ENCODE measurements at regions not wholly inside any gene's neighbourhood (a gene's known extent, or its start where the extent isn't known, plus 50 kb on each side); places are given as distances from the start of the nearest gene placed in this dataset.

DNA sequence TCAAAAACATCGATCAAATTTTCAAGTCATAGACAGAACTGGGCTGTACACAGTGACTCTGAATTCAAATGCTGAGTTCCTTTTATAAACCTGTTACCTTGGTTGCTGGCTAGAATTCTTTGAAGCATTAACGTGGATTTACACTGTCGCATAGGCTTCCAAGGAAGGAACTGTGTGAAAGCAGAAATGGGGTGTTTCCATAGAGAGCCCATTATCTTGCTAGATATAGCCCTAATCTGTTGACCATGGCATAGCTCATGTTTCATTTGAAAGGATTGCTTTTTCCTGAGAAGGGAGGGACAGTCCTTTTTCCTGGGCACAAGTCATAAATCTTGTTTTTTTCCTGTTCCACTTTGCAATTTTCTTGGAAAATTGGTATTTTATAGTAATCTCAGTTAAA is 73.8 kb upstream of the NEUROD1 start:
- peaks cover 12% of the 10 kb centered on the region for H3K4me1 ChIP-seq (ENCODE audit: insufficient read depth, low read length)

DNA sequence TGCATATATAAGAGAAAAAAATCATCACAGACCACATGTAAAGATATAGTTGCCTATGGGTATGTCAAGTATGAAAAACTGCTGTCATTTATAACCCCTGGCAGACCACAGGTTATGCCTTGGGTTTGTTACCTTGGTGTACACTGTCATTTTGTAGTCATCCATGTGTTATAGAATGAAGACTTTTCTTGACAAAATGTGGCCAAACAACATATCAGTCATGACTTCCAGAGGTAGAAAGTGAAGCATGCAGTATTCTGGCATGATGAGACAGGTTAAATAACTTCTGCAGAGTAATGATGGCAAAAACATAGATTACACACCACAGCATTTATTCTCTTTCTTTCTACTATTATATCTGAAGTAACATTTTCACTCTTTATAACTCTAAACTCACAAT is 74.9 kb upstream of the NEUROD1 start:
- no peak overlapping the region for H3K4me3 ChIP-seq (ENCODE audit: low read length)
- no peaks in the 10 kb centered on the region for H3K36me3 ChIP-seq (ENCODE audit: insufficient read depth, low read length)
- H3K27me3 ChIP-seq (ENCODE audit: insufficient read depth, low read length): no peaks in the 10 kb centered on the region
- peaks cover 12% of the 10 kb centered on the region for H3K4me1 ChIP-seq (ENCODE audit: insufficient read depth, low read length)
- no peaks in the 10 kb centered on the region for H3K9me3 ChIP-seq (ENCODE audit: low read length)
- no peak overlapping the region for H2AFZ ChIP-seq (ENCODE audit: low read depth, low read length)

More for the DNA sequence above, 73.8 kb upstream of the NEUROD1 start:
- Histone ChIP-seq H3K36me3 (ENCODE audit: insufficient read depth, low read length) (no peaks in the 10 kb centered on the region), H3K27me3 (ENCODE audit: insufficient read depth, low read length) (no peaks in the 10 kb centered on the region), H3K4me3 (ENCODE audit: low read length) (no peak overlapping the region), H2AFZ (ENCODE audit: low read depth, low read length) (no peak overlapping the region), H3K9me3 (ENCODE audit: low read length) (no peaks in the 10 kb centered on the region)

DNA sequence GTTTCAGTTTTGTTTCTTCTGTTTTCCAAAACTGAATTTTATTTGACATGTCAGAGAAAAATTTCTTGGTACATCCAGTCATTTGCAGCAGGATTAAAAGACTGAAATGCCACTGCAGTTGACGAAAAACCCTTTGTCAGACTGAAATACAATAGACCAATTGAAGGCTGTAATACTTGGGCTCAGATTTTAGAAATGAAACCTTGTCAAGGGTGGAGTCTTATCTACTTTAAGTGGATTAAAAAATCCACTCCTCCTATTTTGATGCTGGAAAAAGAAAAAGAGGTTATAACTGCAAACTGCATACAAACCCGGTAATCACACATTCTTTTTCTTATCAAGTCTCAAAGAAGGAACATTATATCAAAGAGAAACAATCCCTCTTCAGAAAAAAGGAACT is 80.2 kb upstream of the NEUROD1 start:
- Histone ChIP-seq H3K4me1 (ENCODE audit: insufficient read depth, low read length) (peaks cover 8% of the 10 kb centered on the region), H3K9me3 (ENCODE audit: low read length) (no peaks in the 10 kb centered on the region), H3K27me3 (ENCODE audit: insufficient read depth, low read length) (no peaks in the 10 kb centered on the region), H3K36me3 (ENCODE audit: insufficient read depth, low read length) (no peaks in the 10 kb centered on the region), H3K4me3 (ENCODE audit: low read length) (no peak overlapping the region), H2AFZ (ENCODE audit: low read depth, low read length) (no peak overlapping the region)

DNA sequence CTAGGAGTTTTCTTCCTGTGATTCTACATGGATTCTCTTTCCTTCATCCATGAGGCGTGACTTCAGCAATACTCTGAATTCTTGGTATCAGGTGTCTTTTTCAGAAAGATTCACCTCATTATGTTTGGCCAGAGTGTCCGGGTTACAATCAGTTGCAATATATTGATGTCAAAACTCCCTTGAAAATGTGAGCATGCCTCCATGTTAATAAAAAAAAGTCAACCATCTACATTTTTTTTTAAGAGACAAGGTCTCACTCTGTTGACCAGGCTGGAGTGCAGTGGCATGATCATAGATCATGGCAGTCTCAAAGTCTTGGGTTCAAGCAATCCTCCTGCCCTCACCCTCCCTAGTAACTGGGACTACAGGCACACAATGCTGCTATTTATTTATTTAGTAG is 80.9 kb upstream of the NEUROD1 start:
- no peaks in the 10 kb centered on the region for H3K9me3 ChIP-seq (ENCODE audit: low read length)
- peaks cover 8% of the 10 kb centered on the region for H3K4me1 ChIP-seq (ENCODE audit: insufficient read depth, low read length)
- H3K4me3 ChIP-seq (ENCODE audit: low read length): no peak overlapping the region
- H3K27me3 ChIP-seq (ENCODE audit: insufficient read depth, low read length): no peaks in the 10 kb centered on the region
- H3K36me3 ChIP-seq (ENCODE audit: insufficient read depth, low read length): no peaks in the 10 kb centered on the region
- no peak overlapping the region for H2AFZ ChIP-seq (ENCODE audit: low read depth, low read length)

DNA sequence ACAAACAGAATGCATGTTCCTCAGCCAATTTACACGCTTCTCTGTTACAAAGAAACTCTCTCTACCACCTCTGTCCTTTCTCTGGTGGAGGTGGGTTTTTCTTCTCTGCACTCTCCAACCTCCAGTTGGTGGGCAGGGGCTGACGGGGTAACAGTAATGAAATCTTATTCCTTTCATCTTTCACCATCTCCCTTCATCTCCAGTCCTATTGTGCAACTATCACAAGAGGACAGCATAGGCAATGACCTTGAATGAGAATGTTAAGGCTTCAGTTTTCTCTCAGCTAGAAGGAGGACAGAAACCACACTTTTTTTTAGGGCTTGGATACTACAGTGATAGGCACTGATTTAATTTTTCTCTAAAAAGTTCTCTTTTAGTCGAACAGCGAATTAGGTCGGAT is 81.7 kb upstream of the NEUROD1 start:
- H3K36me3 ChIP-seq (ENCODE audit: insufficient read depth, low read length): no peaks in the 10 kb centered on the region
- no peaks in the 10 kb centered on the region for H3K9me3 ChIP-seq (ENCODE audit: low read length)
- no peak overlapping the region for H3K4me3 ChIP-seq (ENCODE audit: low read length)
- H3K27me3 ChIP-seq (ENCODE audit: insufficient read depth, low read length): no peaks in the 10 kb centered on the region
- peaks cover 8% of the 10 kb centered on the region for H3K4me1 ChIP-seq (ENCODE audit: insufficient read depth, low read length)
- H2AFZ ChIP-seq (ENCODE audit: low read depth, low read length): no peak overlapping the region

DNA sequence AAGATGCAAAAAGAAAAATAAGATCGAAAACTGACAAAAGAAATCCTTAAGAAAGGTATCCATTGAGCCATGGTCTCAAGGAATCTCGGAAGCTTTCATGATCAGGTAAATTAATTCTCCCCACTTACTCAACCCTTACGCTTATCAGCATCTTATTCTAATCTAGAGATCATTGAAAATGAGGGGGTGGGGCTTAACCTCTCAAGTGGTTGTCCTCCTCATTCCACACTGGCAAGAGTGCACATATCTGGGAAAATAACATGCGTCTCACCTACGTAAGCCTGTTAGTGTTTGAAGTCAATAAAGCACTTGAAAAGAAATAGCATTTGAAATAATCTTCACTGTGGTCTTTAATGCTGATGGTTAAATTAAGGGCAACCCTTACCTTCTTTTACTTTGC is 82.5 kb upstream of the NEUROD1 start:
- Histone ChIP-seq H2AFZ (ENCODE audit: low read depth, low read length) (no peak overlapping the region), H3K9me3 (ENCODE audit: low read length) (no peaks in the 10 kb centered on the region), H3K36me3 (ENCODE audit: insufficient read depth, low read length) (no peaks in the 10 kb centered on the region), H3K27me3 (ENCODE audit: insufficient read depth, low read length) (no peaks in the 10 kb centered on the region), H3K4me3 (ENCODE audit: low read length) (no peak overlapping the region), H3K4me1 (ENCODE audit: insufficient read depth, low read length) (peaks cover 8% of the 10 kb centered on the region)

DNA sequence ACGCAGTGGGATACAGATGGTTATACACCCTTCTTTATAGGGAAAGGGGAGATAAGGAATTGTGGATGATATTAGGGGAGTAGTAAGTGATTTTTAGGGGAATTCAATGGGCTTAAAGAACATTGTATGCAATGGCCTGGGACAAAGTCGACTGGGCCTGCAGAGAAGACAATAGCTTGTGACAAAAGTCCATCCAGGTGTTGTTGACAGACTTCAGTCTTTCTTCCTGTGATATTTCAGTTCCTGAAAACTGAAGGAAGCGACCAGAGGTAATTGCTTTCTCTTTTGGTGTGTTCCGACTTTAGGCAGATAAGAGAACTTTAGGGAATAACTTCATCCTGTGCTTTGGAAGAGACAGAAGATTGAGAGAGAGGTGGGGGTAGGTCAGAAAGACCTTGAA is 83.1 kb upstream of the NEUROD1 start:
- Histone ChIP-seq H2AFZ (ENCODE audit: low read depth, low read length) (no peak overlapping the region), H3K9me3 (ENCODE audit: low read length) (no peaks in the 10 kb centered on the region), H3K27me3 (ENCODE audit: insufficient read depth, low read length) (no peaks in the 10 kb centered on the region), H3K36me3 (ENCODE audit: insufficient read depth, low read length) (no peaks in the 10 kb centered on the region), H3K4me3 (ENCODE audit: low read length) (no peak overlapping the region), H3K4me1 (ENCODE audit: insufficient read depth, low read length) (peaks cover 8% of the 10 kb centered on the region)

DNA sequence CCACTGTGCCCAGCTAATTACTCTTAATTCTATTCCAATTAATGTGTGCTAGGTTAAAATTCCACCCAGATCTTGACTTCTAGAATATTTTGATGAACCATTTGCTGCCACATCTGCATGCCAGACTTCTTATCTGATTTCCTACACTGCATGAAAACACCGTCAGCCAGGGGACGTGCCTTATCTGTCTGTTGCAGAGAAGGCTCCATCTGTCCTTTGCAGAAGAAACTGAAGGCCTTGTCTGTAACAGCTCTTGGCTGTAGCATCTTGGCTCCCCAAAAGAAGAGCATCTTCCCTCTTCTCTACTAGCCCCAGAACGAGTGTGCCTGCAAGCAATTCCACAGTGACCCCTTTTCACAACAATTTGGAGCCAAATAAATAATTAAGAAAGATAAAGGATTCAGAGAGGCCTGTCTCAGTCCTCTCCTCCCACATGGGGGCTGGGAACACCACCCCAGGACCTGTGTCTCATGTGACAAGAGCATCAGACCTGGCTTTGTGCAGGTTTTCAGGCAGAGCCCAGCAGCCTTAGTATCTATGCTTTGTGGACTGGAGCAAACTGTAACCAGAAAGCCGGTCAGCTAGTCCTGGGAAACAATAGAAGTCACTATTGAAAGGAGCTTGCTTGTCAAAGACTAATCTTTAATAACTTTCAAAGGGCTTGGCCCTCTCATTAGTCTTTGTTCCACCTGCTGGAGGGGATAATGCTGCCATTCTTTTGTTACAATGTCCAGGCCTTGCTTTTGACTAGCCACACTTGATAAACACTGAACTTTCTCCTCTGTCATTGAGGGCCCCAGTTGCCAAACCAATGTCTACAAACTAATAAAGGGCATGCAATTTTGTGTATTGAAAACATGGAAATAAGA is 84.0 kb upstream of the NEUROD1 start:
- Histone ChIP-seq H3K36me3 (ENCODE audit: insufficient read depth, low read length) (no peaks in the 10 kb centered on the region), H3K4me3 (ENCODE audit: low read length) (no peak overlapping the region), H3K27me3 (ENCODE audit: insufficient read depth, low read length) (no peaks in the 10 kb centered on the region), H2AFZ (ENCODE audit: low read depth, low read length) (no peak overlapping the region), H3K9me3 (ENCODE audit: low read length) (no peaks in the 10 kb centered on the region), H3K4me1 (ENCODE audit: insufficient read depth, low read length) (peaks cover 8% of the 10 kb centered on the region)

DNA sequence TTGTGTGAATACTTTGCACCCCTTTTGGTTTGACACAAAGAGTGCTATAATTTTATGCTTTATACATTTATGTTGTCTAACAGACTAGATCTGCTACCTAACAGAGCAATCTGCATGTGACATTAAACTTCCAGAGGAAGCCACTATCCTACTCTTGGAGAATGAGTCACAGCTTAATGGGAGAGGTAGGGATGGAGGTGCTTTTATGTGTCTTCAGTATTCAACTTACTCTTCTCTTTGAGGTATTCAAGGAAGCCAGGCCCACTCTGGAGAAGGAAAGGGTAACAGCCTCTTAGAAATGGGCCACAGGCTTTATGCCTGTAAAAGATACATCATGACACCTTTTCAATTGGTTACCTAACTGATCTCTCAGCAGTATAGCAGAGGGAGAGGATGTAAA is 85.8 kb upstream of the NEUROD1 start:
- Histone ChIP-seq H3K27me3 (ENCODE audit: insufficient read depth, low read length) (no peaks in the 10 kb centered on the region), H3K9me3 (ENCODE audit: low read length) (no peaks in the 10 kb centered on the region), H2AFZ (ENCODE audit: low read depth, low read length) (no peak overlapping the region), H3K4me1 (ENCODE audit: insufficient read depth, low read length) (peaks cover 5% of the 10 kb centered on the region), H3K36me3 (ENCODE audit: insufficient read depth, low read length) (no peaks in the 10 kb centered on the region), H3K4me3 (ENCODE audit: low read length) (no peak overlapping the region)

DNA sequence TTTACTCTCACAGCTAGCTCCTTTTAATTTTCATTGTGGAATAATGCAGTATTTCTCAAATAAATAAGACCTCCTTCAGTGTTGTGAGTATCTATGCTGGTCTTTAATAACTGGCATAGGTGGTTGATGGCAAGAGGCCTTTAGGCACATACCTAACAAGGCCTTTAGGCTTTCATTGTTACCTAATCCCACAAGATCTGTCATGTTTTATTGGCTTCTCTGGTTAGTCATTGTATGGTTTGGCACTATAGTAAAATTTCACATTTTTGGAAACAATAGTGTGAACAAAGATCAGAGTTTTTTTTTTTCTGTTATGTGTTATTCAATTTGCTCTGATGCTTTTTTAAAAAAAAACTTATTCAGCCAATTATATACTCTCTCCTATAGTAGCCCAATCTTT is 89.8 kb upstream of the NEUROD1 start:
- Histone ChIP-seq H2AFZ (ENCODE audit: low read depth, low read length) (no peak overlapping the region), H3K4me3 (ENCODE audit: low read length) (no peak overlapping the region), H3K4me1 (ENCODE audit: insufficient read depth, low read length) (no peaks in the 10 kb centered on the region), H3K9me3 (ENCODE audit: low read length) (no peaks in the 10 kb centered on the region), H3K27me3 (ENCODE audit: insufficient read depth, low read length) (no peaks in the 10 kb centered on the region), H3K36me3 (ENCODE audit: insufficient read depth, low read length) (no peaks in the 10 kb centered on the region)

DNA sequence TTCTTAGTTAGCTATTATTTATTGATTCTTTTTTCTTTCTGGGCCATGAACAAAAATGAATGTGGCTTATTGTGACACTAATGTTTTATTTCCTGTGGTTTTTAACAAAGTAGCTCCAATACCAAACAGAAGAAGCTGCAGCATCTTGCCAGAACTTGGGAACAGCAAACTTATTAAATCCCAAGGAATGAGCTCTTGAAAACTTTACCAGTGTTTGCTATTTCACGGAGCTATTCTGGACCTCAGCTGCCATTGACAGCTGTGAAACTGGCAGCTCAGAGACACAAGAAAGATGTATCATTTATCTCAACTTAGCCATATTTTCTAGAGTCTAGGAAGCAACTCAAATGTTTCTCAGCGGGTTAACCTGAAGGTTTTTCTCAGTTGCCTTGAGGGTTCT is 91.0 kb upstream of the NEUROD1 start:
- H3K36me3 ChIP-seq (ENCODE audit: insufficient read depth, low read length): no peaks in the 10 kb centered on the region
- H3K27me3 ChIP-seq (ENCODE audit: insufficient read depth, low read length): no peaks in the 10 kb centered on the region
- no peak overlapping the region for H2AFZ ChIP-seq (ENCODE audit: low read depth, low read length)
- no peak overlapping the region for H3K4me3 ChIP-seq (ENCODE audit: low read length)
- H3K9me3 ChIP-seq (ENCODE audit: low read length): no peaks in the 10 kb centered on the region
- no peaks in the 10 kb centered on the region for H3K4me1 ChIP-seq (ENCODE audit: insufficient read depth, low read length)

DNA sequence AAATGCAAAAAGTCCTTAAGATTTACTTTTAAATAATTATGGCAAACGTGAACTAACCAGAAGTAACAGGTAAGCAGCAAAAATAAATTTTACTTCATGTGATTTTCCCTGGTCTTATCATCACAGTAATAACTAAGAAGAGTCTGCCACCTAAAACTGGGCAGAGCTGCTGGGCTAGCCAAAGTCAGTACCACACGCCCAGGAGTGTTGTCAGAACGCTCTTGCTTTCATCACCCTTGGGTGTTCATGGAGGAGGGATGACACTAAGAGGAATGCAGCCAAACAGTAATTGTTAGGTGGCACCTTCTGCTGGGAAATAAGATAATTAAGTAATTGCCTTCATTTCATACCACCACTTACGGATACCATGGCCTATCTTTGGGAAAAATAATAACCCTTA is 92.0 kb upstream of the NEUROD1 start:
- H2AFZ ChIP-seq (ENCODE audit: low read depth, low read length): no peak overlapping the region
- H3K4me1 ChIP-seq (ENCODE audit: insufficient read depth, low read length): no peaks in the 10 kb centered on the region
- H3K27me3 ChIP-seq (ENCODE audit: insufficient read depth, low read length): no peaks in the 10 kb centered on the region
- no peaks in the 10 kb centered on the region for H3K36me3 ChIP-seq (ENCODE audit: insufficient read depth, low read length)
- H3K4me3 ChIP-seq (ENCODE audit: low read length): no peak overlapping the region
- no peaks in the 10 kb centered on the region for H3K9me3 ChIP-seq (ENCODE audit: low read length)

DNA sequence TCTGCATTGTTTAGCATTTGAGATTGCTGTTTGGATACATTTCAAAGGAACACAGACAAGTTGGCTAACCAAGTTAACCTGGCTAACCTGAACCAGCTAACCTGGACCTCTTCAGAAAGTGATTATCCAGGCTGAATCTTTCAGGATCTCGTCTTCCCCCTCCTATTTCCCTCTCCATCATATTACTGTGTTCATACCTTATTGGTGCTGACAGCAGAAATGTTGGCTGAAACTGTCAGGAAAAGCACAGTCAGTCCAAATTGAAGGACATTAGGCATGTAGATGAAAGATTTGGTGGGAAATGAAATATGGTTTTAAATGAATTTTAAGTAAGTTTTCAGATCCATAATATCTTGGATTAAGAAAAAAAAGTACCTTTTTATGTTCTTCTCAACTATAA is 92.5 kb upstream of the NEUROD1 start:
- Histone ChIP-seq H2AFZ (ENCODE audit: low read depth, low read length) (no peak overlapping the region), H3K27me3 (ENCODE audit: insufficient read depth, low read length) (no peaks in the 10 kb centered on the region), H3K36me3 (ENCODE audit: insufficient read depth, low read length) (no peaks in the 10 kb centered on the region), H3K4me3 (ENCODE audit: low read length) (no peak overlapping the region), H3K4me1 (ENCODE audit: insufficient read depth, low read length) (no peaks in the 10 kb centered on the region), H3K9me3 (ENCODE audit: low read length) (no peaks in the 10 kb centered on the region)

DNA sequence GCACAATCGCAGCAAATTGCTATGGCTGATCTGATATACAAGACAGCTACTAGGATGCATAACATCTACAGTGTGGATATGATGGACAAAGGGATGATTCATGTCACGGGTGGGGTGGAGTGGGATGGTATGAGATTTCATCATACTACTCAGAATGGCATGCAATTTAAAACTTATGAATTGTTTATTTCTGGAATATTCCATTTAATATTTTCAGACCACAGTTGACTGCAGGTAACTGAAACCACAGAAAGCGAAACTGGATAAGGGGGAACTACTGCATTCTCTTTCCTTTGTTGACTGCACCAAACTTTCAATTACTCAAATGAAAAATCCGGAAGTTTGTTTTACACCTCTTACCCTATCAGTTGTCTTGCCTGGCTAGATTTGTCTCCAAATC is 94.4 kb upstream of the NEUROD1 start:
- Histone ChIP-seq H2AFZ (ENCODE audit: low read depth, low read length) (no peak overlapping the region), H3K4me1 (ENCODE audit: insufficient read depth, low read length) (peaks cover 13% of the 10 kb centered on the region), H3K9me3 (ENCODE audit: low read length) (no peaks in the 10 kb centered on the region), H3K4me3 (ENCODE audit: low read length) (no peak overlapping the region), H3K36me3 (ENCODE audit: insufficient read depth, low read length) (no peaks in the 10 kb centered on the region), H3K27me3 (ENCODE audit: insufficient read depth, low read length) (no peaks in the 10 kb centered on the region)
